Stimulated activated CD8-positive, alpha-beta memory T cell treated with anti-CD3 and anti-CD28 coated beads, Interleukin-7, amount 100 ng/mL, for 1 hour (primary cell): ENCODE measurements at regions not wholly inside any gene's neighbourhood (a gene's known extent, or its start where the extent isn't known, plus 50 kb on each side); places are given as distances from the start of the nearest gene placed in this dataset.
"Not testable (repeated sequence)": the region's sequence is repeated elsewhere in the genome, so short reads cannot be mapped to it uniquely, and the experiment has no call there.

ENCODE experiments used
- DNase-seq, 2 donors: peaks; one replicate each; pipeline ENCODE4 v3.0.0-alpha.2; 2020; ENCODE audit warnings: low read depth in 2 of 2

DNA sequence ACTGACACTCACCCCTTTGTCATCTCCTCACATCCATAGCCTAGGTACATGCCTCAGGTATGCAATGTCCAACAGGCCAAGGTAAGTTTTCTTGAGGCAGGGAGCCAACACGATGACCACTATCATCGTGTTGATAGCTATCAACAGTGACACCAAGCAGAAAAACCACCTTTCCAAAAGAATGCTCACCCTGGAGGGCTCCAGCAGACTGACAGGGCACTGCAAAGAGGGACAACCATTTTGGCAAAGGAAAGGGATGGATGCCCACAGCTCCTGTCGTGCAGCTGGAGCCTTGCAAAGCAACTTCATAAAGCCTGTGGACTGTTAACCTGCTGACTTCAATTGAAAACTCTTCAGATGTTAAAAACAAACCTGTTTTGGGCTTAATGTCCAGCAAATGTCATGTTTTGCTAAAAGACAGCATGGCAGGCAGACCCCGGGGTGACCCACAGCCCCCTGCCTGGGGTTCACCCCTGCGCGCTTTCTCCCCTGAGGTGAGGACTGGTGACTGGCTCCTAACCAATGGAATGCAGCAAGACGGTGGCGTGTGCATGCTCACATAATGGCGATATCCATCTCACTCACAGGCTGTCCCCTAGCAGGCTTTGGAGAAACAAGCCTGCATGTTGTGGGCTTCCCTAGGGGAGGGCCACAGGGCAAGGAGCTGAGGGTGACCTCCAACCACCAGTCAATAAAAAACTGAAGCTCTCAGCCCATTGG, 293.8 kb downstream of the TCERG1L start:
- no peak for DNase-seq

DNA sequence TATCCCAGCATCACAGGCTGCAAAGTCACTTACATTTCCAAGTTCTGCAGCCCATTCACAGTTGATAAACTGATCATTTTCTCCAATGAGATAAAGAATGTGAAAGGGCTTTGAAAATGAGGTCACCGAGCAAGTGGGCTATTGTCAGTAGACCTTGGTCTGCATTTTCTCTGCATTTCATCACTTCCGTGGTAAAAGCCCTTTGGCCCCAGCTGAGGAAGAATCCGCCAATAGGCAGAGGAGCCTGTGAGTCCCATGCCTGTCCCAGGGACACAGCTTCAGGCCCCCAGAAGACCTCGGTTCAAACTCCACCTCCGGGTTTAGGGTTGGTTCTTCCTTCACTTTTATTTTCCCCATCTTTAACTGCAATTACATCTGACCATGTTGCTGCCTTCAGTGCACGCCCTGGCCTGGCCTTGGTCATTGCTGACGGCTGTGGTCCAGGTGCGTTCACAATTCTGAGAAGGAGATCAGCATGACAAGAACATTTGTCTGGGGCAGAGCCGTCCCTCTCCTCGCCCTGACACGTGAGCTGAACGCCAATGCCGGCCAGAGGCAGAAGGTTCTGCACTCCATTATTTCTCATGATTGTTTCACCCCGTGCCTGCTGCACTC, 292.5 kb downstream of the TCERG1L start:
- DNase-seq: no peak

DNA sequence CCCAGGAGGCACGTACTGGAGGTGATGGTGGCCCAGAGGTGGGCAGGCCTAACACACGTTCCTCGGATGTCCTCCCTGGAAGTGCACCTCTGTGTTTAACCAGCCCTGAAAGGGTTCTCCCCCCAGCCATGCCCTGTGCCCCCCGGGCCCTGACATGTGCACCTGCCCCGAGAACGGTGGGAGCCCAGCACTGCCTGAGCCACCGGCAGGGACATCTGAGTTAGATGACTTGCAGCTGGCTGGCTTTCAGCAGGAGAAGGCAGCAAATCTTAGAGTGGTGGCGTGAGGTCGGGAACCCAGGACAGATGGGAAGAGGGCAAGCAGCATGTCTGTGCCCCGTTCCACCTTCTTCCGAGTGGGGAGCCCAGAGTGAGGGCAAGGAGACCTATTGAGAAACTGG, 291.8 kb downstream of the TCERG1L start:
- no peak for DNase-seq

DNA sequence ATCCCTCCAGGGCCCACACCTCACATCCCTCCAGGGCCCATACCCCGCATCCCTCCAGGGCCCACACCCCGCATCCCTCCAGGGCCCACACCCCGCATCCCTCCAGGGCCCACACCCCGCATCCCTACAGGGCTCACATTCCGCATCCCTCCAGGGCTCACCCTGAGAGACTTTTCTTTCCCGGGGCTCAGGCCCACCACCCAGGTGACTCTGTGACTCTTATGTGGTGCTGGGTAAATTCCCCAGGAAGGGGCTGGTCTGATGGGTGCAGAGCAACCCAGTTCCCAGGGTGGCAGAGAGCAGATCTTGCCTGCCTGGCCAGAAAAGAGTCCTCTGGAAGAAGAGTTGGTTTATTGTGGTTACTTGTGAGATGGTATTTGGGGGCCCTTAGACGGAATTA, 290.7 kb downstream of the TCERG1L start:
- DNase-seq: no peak

DNA sequence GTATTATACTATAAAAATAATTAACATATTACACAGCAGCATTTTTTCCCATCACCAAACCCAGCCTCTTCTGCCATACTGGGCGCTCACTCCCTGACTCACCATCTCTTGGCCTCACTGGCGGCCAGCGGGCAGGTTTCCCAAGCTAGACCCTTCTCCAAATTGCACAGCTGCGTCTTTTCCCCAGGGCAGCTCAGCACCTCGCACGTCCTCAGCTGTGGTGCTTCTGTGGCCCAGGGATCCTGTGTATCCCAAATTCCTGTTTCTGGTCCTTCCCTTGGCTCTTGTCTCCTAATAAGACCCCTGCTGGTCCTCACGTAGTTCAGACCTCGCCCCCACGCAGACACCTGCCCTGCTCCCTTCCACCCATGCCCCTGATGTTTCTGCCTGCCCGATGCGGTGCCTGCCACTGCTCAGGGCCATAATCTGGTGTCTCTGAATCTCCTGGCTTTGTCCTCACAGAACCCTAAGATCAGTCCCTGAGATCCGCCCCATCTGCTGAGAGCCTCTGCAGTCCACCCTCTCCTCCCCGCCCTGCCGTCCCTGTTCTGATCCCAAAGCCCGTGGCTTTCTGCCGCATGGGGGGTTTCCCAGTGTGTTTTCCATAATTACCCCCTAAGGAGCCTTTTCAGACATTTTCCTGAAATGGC, 290.1 kb downstream of the TCERG1L start:
- DNase-seq: no peak

DNA sequence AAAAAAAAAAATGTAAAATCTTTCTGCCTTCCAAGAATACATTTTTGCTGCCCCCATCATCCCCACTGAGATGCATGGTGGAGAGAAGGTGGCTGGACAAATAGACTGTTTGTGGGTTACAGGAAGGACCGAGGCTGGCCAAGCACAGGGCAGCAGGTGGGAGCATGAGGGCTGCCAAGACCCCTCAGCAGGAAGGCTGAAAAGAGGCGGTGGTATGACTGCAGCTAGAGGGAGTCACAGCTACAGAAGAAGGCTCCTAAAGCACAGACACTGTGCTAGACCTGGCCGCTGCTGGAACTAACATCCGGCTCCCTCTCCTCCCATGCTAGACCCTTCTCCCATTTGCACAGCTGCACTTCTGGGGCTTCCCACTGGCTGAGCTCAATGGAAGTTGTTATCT, 289.6 kb downstream of the TCERG1L start:
- no peak for DNase-seq

DNA sequence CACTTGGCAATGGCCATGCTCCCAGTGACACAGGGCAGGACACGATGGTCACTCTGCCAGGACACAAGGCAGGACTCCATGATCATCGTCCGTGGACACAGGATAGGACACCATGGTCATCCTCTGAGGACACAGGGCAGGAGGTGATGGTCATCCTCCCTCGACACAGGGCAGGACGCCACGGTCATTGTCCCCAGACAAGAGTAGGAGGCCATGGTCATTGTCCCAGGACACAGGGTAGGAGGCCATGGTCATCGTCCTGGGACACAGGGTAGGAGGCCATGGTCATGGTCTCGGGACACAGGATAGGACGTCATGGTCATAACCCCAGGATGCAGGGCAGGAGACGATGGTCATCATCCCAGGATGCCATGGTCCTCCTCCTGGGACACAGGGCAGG, 289.2 kb downstream of the TCERG1L start:
- DNase-seq: no peak

DNA sequence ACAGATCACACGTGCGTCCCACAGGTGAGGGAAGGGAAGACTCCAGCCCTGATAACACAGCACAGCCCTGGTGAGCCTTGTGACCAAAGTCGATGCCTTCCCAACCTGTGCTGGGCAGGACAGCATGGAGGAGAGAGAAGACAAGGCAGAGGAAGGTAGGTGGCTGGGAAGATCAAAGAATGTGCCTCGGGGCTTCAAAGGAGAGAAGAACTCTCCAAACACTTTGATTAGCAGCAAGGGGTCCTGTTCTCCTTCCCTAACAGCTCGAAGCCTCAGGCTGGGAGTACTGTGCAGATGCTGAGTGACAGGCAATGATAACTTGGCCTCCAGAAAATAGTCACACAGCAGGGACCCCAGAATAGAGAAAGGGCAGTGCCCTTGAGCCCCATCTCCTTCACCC, 288.5 kb downstream of the TCERG1L start:
- no peak for DNase-seq

DNA sequence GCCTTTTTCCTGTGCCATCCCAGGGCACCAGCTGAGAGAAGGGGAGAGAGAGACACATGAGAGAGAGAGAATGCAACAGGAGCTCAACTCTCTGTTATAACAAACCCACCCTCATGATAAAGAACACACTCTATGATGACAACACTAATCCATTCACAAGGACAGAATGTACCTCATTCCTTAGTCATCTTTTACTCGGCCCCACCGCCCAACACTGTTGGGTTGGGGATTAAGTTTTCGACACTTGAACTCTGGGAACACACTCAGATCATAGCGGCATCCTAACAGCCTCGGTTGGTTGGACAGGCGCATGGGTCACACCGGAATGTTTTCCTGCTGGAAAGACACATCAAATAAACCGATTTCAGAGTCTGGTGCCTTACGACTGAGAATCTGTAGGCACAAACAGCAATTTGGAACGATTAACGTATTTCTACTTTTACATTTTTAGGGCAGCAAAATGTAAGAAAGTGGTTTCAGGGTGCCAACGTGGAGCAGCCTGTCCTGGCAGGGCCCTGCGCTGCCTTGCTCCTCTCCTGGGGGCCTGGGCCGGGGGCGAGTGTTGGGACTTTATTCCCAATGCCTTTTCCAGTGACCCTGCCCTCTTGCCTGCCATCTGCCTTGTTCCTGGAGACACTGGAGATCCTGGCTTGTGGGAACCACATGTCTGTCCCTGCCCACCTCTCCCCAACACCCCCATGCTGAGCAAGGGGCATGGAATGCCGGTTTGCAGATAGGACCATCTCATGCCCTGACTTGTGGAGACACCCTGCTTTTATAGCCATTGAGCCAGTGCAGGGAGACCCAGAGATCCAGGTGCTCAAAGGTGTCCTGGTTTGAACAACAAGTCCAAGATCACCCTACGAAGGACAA, 287.0 kb downstream of the TCERG1L start:
- no peak for DNase-seq

DNA sequence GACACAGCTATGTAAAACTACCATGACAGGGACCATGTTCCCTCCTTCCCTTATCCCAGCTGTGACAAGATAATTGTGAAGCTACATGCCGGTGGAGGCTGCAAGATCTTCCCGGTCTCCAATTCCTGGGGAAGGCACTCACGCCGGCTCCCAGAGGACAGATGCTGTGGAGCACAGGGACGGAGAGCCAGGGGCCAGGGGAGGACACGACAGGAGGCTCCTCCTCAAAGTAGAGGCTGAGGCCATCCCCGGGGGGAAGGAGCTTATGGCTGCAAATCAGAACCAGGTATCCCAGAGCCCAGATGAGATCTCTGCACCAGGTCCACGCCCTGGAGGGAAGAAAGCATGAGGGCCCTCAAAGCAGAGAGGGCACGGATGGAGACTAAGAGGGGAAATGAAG, 286.2 kb downstream of the TCERG1L start:
- DNase-seq: no peak

DNA sequence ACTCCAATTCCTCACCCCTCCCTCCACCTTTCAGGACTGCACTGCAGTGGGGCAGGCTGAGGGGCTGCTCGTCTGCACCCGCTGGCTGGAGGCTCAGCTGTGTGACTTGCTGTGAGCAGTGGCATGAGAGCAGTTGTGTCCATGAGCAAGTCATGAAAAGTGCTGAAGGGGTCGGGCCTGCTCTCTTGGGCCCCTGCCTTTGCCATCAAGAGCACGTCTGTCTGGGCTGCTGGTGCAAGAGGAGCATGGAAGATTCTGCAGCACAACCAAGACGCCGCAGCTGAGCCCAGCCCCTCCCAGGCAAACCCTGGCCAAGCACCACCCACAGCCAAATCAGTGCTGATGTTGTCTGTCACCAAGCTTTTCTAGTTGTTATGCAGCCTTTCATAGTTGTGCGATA, 284.3 kb downstream of the TCERG1L start:
- no peak for DNase-seq

DNA sequence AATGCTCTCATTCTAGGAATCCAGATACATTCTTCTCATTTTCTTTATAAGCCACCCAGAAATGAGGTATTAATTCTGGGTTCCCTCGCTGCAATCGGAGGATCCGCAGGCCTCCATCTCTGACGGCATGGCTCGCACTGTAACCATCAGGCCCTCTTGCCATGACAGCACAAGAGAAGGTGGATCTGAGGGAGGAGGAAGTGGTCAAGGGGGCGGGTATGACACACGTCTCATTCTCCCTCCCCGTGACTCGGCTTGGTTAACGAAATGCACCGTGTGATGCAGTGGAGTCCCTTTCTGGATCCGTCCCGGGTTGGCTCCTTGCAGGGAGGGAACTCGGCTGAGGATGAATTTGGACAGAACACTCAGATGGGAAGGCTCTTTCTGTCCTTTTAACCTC, 280.2 kb downstream of the TCERG1L start:
- no peak for DNase-seq

DNA sequence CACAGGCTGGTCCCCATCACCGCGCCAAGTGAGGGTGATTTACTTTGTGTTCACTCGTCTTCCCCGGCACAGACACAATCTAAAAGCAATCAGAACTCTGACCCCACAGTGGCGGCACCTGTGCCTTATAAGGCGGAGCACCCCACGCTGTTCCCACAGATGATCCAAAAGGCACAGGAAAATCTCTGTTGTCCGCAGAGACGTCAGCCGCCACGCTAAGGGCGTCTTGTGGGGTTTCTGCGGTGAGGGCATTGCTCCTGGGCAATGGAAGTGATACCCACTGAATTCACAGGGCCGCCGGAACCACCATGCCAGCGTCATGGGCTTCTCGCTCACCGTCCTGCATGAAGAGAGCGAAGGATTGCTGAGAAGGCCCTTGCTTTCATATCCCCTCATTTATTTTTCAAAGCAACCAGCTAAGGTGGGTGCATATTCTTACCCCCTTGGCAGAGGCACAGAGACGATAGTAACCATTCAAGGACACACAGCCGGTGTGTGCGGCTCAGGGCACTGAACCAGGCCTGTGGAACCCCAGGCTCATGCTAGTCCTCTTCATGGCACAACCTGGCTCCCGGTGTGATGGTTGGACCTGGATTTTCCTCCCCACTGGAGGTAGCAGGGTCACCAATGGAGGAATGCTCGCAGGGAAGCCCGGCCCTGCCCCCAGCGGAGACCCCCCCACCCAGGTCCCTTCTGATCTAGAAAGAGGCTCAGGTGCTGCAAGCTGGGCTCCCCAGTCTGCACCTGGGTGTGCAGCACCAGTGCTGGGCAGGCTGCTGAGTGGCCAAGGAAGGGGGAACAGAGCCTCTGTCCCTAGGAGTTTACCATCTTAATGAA, 279.0 kb downstream of the TCERG1L start:
- no peak for DNase-seq

DNA sequence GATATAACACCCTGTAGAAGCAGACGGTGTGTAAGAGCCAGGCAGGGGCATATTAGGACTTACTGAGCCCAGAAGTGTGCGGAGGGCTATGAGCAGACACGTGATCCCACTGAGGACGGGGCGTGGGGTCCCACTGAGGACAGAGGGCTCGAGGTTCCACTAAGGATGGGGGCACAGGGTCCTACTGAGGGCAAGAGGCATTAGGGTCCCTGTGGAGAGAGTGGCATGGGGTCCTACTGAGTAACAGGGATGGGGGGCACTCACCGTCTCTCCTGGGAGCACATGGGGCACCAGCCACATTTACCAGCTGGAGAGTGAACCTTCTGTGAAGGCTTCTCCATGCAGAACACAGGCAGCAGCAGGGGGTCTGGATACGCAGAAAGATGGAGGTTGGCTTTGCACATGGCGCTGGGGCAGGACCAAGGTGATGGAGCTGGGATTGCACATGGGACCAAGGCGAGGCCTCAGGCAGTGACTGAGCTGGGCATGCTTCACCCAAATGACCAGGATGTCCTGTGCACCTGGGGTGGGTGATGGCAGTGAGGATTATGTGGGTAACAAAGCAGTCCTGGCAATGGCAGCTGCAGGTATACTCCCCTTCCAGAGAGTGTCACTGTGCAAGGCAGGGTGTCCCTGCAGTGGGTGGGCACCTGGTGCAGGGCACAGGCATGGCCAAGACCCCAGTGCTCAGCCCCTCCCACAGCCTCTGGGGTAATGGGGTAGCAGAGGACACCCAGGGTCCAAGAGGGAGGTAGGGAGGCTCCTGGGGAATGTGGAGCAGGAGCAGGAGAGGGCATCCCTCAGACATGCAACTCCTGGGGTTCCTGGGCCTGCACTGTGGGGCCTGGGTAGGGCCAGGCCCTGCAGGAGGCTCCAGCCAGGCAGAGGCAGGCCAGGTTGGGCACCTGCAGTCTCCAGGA, 278.1 kb downstream of the TCERG1L start:
- DNase-seq: no peak

DNA sequence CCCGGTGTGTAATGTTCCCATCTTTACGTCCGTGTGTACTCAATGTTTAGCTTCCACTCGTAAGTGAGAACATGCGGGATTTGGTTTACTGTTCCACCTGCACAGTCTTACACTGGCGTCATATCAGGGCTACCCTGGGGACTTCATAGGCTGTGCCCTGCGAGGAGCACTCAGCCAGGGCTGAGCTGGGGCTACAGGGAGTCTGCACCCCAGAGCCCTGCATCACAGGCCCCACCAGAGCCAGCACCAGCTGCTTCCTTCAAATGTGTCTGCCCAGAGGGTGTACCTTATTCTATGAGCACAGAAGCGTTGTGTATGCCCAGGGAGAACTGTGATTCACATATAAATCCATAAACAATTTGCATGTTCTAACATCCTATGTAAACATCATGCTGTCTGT, 277.1 kb downstream of the TCERG1L start:
- no peak for DNase-seq

DNA sequence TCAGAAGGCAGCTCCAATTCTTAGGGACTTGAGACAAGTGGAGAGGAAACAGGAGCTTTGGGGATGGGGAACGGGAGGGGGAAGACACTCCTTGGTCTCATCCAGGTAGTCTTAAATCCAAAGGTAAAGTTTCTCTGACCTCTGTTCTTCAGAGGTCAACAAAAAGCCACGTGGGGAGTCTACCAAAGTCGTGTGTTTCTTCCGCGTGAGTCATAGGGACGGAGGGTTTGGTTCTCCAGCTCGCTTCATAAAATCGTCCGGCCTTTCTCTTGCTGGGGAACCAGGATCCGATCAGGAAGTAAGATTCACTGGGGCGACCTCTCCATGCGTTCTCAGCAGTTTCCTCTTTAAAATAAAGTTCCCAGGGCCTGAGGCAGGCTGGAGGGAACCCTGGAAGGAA, 275.7 kb downstream of the TCERG1L start:
- no peak for DNase-seq

DNA sequence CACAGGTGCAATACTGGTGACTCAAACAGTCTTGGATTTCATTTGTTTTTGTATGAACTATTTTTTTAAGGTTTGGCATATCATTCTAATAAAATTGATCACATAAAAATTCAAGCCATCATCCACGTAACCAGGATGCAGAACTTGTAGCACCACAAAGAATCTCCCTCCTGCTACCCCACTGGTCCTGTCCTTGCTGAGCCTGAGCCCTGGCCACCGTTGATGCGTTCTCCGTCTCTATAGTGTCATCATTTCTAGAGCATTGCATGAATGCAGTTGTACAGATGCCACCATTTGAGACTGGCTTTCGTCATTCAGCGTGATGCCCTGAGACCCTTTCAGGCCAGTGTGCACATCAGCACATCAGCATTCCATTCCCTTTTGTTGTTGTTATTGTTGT, 273.5 kb downstream of the TCERG1L start:
- DNase-seq: no peak

DNA sequence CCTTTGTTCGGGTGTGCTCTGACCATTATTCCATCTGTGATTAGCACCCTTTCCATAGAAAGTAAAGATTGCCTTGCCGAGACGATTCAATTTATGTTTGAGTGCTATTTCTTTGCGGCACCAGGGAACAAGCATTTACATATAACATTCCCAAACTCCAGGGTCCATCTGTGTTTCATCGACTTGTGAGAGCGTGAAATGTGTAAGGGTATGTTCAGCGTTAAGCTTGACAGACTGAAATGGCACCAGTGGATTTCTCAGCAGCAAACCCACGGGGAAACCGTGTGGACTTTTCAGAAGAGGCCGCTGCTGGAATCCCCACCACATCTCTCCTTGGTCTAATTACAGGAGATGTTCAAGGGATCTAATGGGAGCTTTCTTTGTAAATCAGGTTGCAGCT, 270.5 kb downstream of the TCERG1L start:
- no peak for DNase-seq

DNA sequence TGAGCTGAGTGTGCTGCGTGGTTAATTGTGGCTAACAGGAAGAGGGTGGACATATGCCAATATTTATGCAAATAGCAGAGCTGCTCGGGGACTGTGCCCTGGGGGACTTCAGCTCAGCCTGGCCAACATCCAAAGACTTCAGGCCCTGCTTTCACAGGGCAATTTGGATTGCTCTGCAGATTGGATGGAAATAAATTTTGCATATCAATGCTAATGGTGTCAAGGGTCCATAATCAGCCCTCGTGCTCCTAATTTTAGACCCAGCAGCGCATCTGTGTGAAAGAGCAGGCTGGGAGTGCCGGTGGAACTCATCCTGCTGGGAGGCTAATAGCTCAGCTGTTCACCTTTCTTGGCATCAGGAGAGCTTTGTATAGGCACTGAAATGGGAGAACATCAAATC, 270.1 kb downstream of the TCERG1L start:
- no peak for DNase-seq

DNA sequence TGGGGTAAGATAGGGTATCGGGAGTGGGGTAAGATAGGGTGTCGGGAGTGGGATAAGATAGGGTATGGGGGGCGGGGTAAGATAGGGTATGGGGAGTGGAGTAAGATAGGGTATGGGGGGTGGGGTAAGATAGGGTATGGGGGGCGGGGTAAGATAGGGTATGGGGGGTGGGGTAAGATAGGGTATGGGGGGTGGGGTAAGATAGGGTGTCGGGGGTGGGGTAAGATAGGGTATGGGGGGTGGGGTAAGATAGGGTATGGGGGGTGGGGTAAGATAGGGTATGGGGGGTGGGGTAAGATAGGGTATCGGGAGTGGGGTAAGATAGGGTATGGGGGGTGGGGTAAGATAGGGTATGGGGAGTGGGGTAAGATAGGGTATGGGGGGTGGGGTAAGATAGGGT, 269.5 kb downstream of the TCERG1L start:
- not testable (repeated sequence) for DNase-seq
